ENCODE measurements at regions not wholly inside any gene's neighbourhood (a gene's known extent, or its start where the extent isn't known, plus 50 kb on each side); places are given as distances from the start of the nearest gene placed in this dataset.

DNA sequence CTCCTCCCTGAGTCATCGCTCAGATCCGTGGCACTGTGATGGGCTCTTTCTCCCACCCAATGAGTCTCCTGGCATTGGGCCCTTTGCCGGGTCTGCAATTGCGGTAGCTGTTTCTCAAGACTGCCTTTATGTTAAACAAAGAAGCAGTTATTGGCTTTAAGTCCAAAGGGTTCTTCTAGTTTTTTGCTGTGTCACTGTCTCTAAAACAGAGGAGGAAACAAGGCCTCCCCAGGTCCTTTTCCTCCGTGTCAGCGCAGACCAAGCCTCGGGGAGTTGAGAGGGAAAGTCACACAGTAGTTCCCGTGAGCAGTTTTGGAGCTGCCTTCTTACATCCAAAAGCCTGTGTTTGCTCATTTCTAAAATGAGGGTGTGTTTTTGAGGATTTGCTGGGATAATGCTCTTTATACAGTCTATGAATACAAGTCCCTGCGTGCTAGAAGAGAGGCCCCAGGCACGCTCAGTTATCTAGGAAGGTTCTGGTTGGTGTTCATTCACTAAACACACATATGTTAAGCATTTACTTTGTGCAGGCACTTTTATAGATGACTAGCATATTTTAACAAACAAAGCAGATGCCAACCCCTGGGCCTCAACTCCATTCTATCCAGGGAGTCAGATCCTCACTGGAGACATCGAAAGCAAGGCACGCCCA lies 126.0 kb upstream of the PZP start:
- no peak overlapping the region for H2AK5ac ChIP-seq (ENCODE audit: low read depth, low read length)
- no peak for DNase-seq (ENCODE audit: low spot score)
- no peak overlapping the region for H3K4me2 ChIP-seq (ENCODE audit: insufficient read depth, low read length, poor library complexity, severe bottlenecking)
- H2BK12ac ChIP-seq (ENCODE audit: low read length), result no peak overlapping the region
- H3K27ac ChIP-seq (replicated peaks; ENCODE audit: low read length), result no peak overlapping the region
- no peak overlapping the region for H3K4me3 ChIP-seq (ENCODE audit: low read length in 2 of 2)
- H3K36me3 ChIP-seq (replicated peaks in 1 of 2; ENCODE audit: control insufficient read depth in 2 of 2, insufficient read depth in 2 of 2, low read length in 2 of 2), result peaks cover 0 to 37% of the 10 kb centered on the region in 2 donors
- peaks cover 1 to 8% of the 10 kb centered on the region in 2 donors for H3K4me1 ChIP-seq (ENCODE audit: control insufficient read depth in 2 of 2, insufficient read depth in 1 of 2, low read depth in 1 of 2, low read length in 2 of 2)
- no peaks in the 10 kb centered on the region for H3K27me3 ChIP-seq (ENCODE audit: control insufficient read depth in 3 of 3, insufficient read depth in 3 of 3, low read depth in 1 of 3, low read length in 3 of 3)
- no peak overlapping the region for H3K9ac ChIP-seq (ENCODE audit: low read depth, low read length, poor library complexity)
- WGBS, 2 donors (ENCODE audit: extremely low coverage in 2 of 2, insufficient read length in 2 of 2, insufficient replicate concordance in 1 of 2), result no CpG with 5 or more reads among the region's 12 CpGs
- no peak overlapping the region for H2BK15ac ChIP-seq (ENCODE audit: low read length)
- H3K4ac ChIP-seq (ENCODE audit: low read length), result no peak overlapping the region
- no peak overlapping the region for H2AFZ ChIP-seq (ENCODE audit: low read length)
- no peaks in the 10 kb centered on the region for H3K79me1 ChIP-seq (ENCODE audit: low read depth, low read length)
- no peak overlapping the region for H3K14ac ChIP-seq (ENCODE audit: low read length)
- H3K18ac ChIP-seq (ENCODE audit: low read length), result no peak overlapping the region
- no peak overlapping the region for H2BK120ac ChIP-seq (ENCODE audit: low read depth, low read length)
- H2BK5ac ChIP-seq (ENCODE audit: low read length), result no peak overlapping the region
- H4K8ac ChIP-seq (ENCODE audit: low read depth, low read length), result no peak overlapping the region
- H3K9me3 ChIP-seq (replicated peaks in 1 of 2; ENCODE audit: control insufficient read depth in 2 of 2, insufficient read depth in 1 of 2, low read depth in 1 of 2, low read length in 2 of 2), result peaks cover 3 to 6% of the 10 kb centered on the region in 2 donors
- H4K91ac ChIP-seq (ENCODE audit: low read depth, low read length, poor library complexity), result no peak overlapping the region
- no peak overlapping the region for H3K23ac ChIP-seq (ENCODE audit: low read depth, low read length, poor library complexity)

DNA sequence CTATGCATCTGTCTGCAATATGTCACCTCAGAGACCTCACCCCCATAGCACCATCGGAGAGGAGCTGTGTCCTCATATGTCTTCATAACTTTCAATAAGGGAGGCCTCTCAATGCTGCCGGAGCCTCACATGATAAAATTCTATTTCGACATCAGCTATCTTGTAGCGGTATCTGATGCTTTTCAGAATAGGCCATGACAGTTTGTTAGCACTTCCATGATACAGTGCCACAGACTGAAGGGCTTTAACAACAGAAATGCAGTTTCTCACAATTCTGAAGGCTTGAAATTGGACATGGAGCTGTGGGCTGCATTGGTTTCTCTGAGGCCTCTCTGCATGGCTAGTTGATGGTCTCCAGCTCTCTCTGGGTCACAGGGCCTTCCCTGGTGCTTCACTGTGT lies 125.0 kb upstream of the PZP start:
- Histone ChIP-seq H3K27ac (replicated peaks; ENCODE audit: low read length) (no peak overlapping the region), H3K4me2 (ENCODE audit: insufficient read depth, low read length, poor library complexity, severe bottlenecking) (no peak overlapping the region), H2AK5ac (ENCODE audit: low read depth, low read length) (no peak overlapping the region), H4K91ac (ENCODE audit: low read depth, low read length, poor library complexity) (no peak overlapping the region), H3K9me3 (replicated peaks in 1 of 2; ENCODE audit: control insufficient read depth in 2 of 2, insufficient read depth in 1 of 2, low read depth in 1 of 2, low read length in 2 of 2) (peaks cover 3 to 6% of the 10 kb centered on the region in 2 donors), H3K4ac (ENCODE audit: low read length) (no peak overlapping the region), H2BK5ac (ENCODE audit: low read length) (no peak overlapping the region), H3K36me3 (replicated peaks in 1 of 2; ENCODE audit: control insufficient read depth in 2 of 2, insufficient read depth in 2 of 2, low read length in 2 of 2) (peaks cover 0 to 44% of the 10 kb centered on the region in 2 donors), H2BK15ac (ENCODE audit: low read length) (no peak overlapping the region), H3K4me3 (ENCODE audit: low read length in 2 of 2) (no peak overlapping the region), H3K9ac (ENCODE audit: low read depth, low read length, poor library complexity) (no peak overlapping the region), H3K27me3 (ENCODE audit: control insufficient read depth in 3 of 3, insufficient read depth in 3 of 3, low read depth in 1 of 3, low read length in 3 of 3) (no peaks in the 10 kb centered on the region), H3K79me1 (ENCODE audit: low read depth, low read length) (no peaks in the 10 kb centered on the region), H4K8ac (ENCODE audit: low read depth, low read length) (no peak overlapping the region), H3K23ac (ENCODE audit: low read depth, low read length, poor library complexity) (no peak overlapping the region), H2AFZ (ENCODE audit: low read length) (no peak overlapping the region), H2BK12ac (ENCODE audit: low read length) (no peak overlapping the region), H3K4me1 (ENCODE audit: control insufficient read depth in 2 of 2, insufficient read depth in 1 of 2, low read depth in 1 of 2, low read length in 2 of 2) (peaks cover 1 to 8% of the 10 kb centered on the region in 2 donors), H3K18ac (ENCODE audit: low read length) (no peak overlapping the region), H3K14ac (ENCODE audit: low read length) (no peak overlapping the region), H2BK120ac (ENCODE audit: low read depth, low read length) (no peak overlapping the region)
- WGBS, 2 donors (ENCODE audit: extremely low coverage in 2 of 2, insufficient read length in 2 of 2, insufficient replicate concordance in 1 of 2), result no CpG with 5 or more reads among the region's 4 CpGs
- no peak for DNase-seq (ENCODE audit: low spot score)

DNA sequence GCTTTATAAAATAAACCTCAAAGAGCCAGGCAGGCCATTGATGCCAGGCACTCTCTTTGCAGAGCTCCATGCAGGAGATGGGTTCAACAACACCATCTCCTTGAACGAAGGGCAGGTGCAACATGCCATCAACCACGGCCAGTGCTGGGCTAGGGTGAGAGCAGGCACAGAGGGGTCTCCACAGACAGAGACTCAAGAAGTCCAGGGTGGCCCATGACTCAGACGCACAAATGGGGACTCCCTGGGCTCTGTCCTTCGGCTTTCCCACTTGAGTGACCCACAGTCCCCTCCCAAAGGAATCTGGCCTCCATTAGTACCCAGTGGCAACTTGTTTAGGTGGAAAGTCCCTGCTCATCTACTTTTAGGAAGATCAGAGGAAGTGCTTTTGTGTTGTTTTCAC lies 124.4 kb upstream of the PZP start:
- no peak overlapping the region for H3K18ac ChIP-seq (ENCODE audit: low read length)
- no peaks in the 10 kb centered on the region for H3K27me3 ChIP-seq (ENCODE audit: control insufficient read depth in 3 of 3, insufficient read depth in 3 of 3, low read depth in 1 of 3, low read length in 3 of 3)
- no peak for DNase-seq (ENCODE audit: low spot score)
- H3K4me2 ChIP-seq (ENCODE audit: insufficient read depth, low read length, poor library complexity, severe bottlenecking), result no peak overlapping the region
- peaks cover 3 to 6% of the 10 kb centered on the region in 2 donors for H3K9me3 ChIP-seq (replicated peaks in 1 of 2; ENCODE audit: control insufficient read depth in 2 of 2, insufficient read depth in 1 of 2, low read depth in 1 of 2, low read length in 2 of 2)
- no peak overlapping the region for H4K91ac ChIP-seq (ENCODE audit: low read depth, low read length, poor library complexity)
- WGBS, 2 donors (ENCODE audit: extremely low coverage in 2 of 2, insufficient read length in 2 of 2, insufficient replicate concordance in 1 of 2), result no CpG with 5 or more reads among the region's 4 CpGs
- H4K8ac ChIP-seq (ENCODE audit: low read depth, low read length), result no peak overlapping the region
- no peak overlapping the region for H3K27ac ChIP-seq (replicated peaks; ENCODE audit: low read length)
- no peak overlapping the region for H2BK12ac ChIP-seq (ENCODE audit: low read length)
- no peak overlapping the region for H3K23ac ChIP-seq (ENCODE audit: low read depth, low read length, poor library complexity)
- peaks cover 0 to 47% of the 10 kb centered on the region in 2 donors for H3K36me3 ChIP-seq (replicated peaks in 1 of 2; ENCODE audit: control insufficient read depth in 2 of 2, insufficient read depth in 2 of 2, low read length in 2 of 2)
- H3K14ac ChIP-seq (ENCODE audit: low read length), result no peak overlapping the region
- H2BK15ac ChIP-seq (ENCODE audit: low read length), result no peak overlapping the region
- peaks cover 1 to 8% of the 10 kb centered on the region in 2 donors for H3K4me1 ChIP-seq (ENCODE audit: control insufficient read depth in 2 of 2, insufficient read depth in 1 of 2, low read depth in 1 of 2, low read length in 2 of 2)
- H3K79me1 ChIP-seq (ENCODE audit: low read depth, low read length), result no peaks in the 10 kb centered on the region
- no peak overlapping the region for H2BK120ac ChIP-seq (ENCODE audit: low read depth, low read length)
- no peak overlapping the region for H3K9ac ChIP-seq (ENCODE audit: low read depth, low read length, poor library complexity)
- H2AFZ ChIP-seq (ENCODE audit: low read length), result no peak overlapping the region
- no peak overlapping the region for H2AK5ac ChIP-seq (ENCODE audit: low read depth, low read length)
- no peak overlapping the region for H3K4ac ChIP-seq (ENCODE audit: low read length)
- H3K4me3 ChIP-seq (ENCODE audit: low read length in 2 of 2), result no peak overlapping the region
- no peak overlapping the region for H2BK5ac ChIP-seq (ENCODE audit: low read length)

DNA sequence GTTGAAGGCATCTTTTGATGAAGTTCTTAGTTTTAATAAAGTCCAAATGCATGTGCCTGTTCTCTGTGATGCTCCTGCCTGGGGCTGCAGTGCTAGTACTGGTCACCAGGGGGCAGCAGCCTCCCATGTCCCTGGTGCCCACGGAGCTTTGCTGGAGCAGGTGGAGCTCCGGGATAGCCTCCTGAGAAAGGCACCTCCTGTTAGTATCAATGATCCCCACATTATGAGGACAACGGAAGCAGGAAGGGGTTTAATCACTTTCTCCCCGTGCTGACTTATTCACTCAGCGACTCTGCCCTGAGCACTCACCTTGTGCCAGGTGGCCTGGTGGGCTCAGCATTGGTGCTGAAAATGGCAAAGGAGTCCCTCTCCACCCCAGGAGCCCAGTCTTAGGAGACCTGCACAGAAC lies 123.0 kb upstream of the PZP start:
- H4K91ac ChIP-seq (ENCODE audit: low read depth, low read length, poor library complexity), result no peak overlapping the region
- no peak overlapping the region for H4K8ac ChIP-seq (ENCODE audit: low read depth, low read length)
- H3K9me3 ChIP-seq (replicated peaks in 1 of 2; ENCODE audit: control insufficient read depth in 2 of 2, insufficient read depth in 1 of 2, low read depth in 1 of 2, low read length in 2 of 2), result peaks cover 0 to 6% of the 10 kb centered on the region in 2 donors
- H2AK5ac ChIP-seq (ENCODE audit: low read depth, low read length), result no peak overlapping the region
- H2AFZ ChIP-seq (ENCODE audit: low read length), result no peak overlapping the region
- H2BK15ac ChIP-seq (ENCODE audit: low read length), result no peak overlapping the region
- no peak overlapping the region for H3K9ac ChIP-seq (ENCODE audit: low read depth, low read length, poor library complexity)
- peaks cover 0 to 53% of the 10 kb centered on the region in 2 donors for H3K36me3 ChIP-seq (replicated peaks in 1 of 2; ENCODE audit: control insufficient read depth in 2 of 2, insufficient read depth in 2 of 2, low read length in 2 of 2)
- H3K23ac ChIP-seq (ENCODE audit: low read depth, low read length, poor library complexity), result no peak overlapping the region
- no peak overlapping the region for H3K4me2 ChIP-seq (ENCODE audit: insufficient read depth, low read length, poor library complexity, severe bottlenecking)
- no peak overlapping the region for H3K27ac ChIP-seq (replicated peaks; ENCODE audit: low read length)
- no CpG with 5 or more reads among the region's 5 CpGs for WGBS, 2 donors (ENCODE audit: extremely low coverage in 2 of 2, insufficient read length in 2 of 2, insufficient replicate concordance in 1 of 2)
- H3K18ac ChIP-seq (ENCODE audit: low read length), result no peak overlapping the region
- no peak overlapping the region for H3K14ac ChIP-seq (ENCODE audit: low read length)
- no peak overlapping the region for H2BK120ac ChIP-seq (ENCODE audit: low read depth, low read length)
- no peak overlapping the region for H2BK5ac ChIP-seq (ENCODE audit: low read length)
- H3K27me3 ChIP-seq (ENCODE audit: control insufficient read depth in 3 of 3, insufficient read depth in 3 of 3, low read depth in 1 of 3, low read length in 3 of 3), result no peaks in the 10 kb centered on the region
- peak; percentile 56 for DNase-seq (ENCODE audit: low spot score)
- H3K79me1 ChIP-seq (ENCODE audit: low read depth, low read length), result no peaks in the 10 kb centered on the region
- H3K4me3 ChIP-seq (ENCODE audit: low read length in 2 of 2), result no peak overlapping the region
- H3K4ac ChIP-seq (ENCODE audit: low read length), result no peak overlapping the region
- H2BK12ac ChIP-seq (ENCODE audit: low read length), result no peak overlapping the region
- peaks cover 1 to 8% of the 10 kb centered on the region in 2 donors for H3K4me1 ChIP-seq (ENCODE audit: control insufficient read depth in 2 of 2, insufficient read depth in 1 of 2, low read depth in 1 of 2, low read length in 2 of 2)
